ENCODE measurements at regions not wholly inside any gene's neighbourhood (a gene's known extent, or its start where the extent isn't known, plus 50 kb on each side); places are given as distances from the start of the nearest gene placed in this dataset.

GRCh38 chr5:175246242-175246888 is 197.6 kb downstream of the DRD1 start:
- 37 to 47% methylated on average over 8 of the region's 8 CpGs for WGBS, 2 donors
- DNase-seq (ENCODE audit: low spot score in 2 of 2) = no peak
- intact Hi-C loops (cut with DNase I; ENCODE audit: low total_unique reads) = no loop called here
- TF ChIP-seq CTCF (IDR thresholded peaks at IDR 0.05) = no peak
- no peak for TF ChIP-seq POLR2A (IDR thresholded peaks at IDR 0.05)
- no peak overlapping the region for H3K4me3 ChIP-seq (ENCODE audit: low read depth, poor library complexity, severe bottlenecking)

GRCh38 chr5:175243441-175243840 is 200.5 kb downstream of the DRD1 start:
- DNase-seq (ENCODE audit: low spot score in 2 of 2) = no peak
- 70 to 86% methylated on average over 6 of the region's 6 CpGs for WGBS, 2 donors
- TF ChIP-seq CTCF (IDR thresholded peaks at IDR 0.05) (no peak), POLR2A (IDR thresholded peaks at IDR 0.05) (no peak)
- intact Hi-C loops (cut with DNase I; ENCODE audit: low total_unique reads) = no loop called here
- no peak overlapping the region for H3K4me3 ChIP-seq (ENCODE audit: low read depth, poor library complexity, severe bottlenecking)

GRCh38 chr5:175242207-175242606 is 201.8 kb downstream of the DRD1 start:
- intact Hi-C loops (cut with DNase I; ENCODE audit: low total_unique reads) = no loop called here
- H3K4me3 ChIP-seq (ENCODE audit: low read depth, poor library complexity, severe bottlenecking) = no peak overlapping the region
- TF ChIP-seq POLR2A (IDR thresholded peaks at IDR 0.05) = no peak
- no peak for TF ChIP-seq CTCF (IDR thresholded peaks at IDR 0.05)
- 86 to 87% methylated on average over 5 of the region's 5 CpGs for WGBS, 2 donors
- DNase-seq (ENCODE audit: low spot score in 2 of 2) = no peak

GRCh38 chr5:175238326-175238725 is 205.7 kb downstream of the DRD1 start:
- no peak for TF ChIP-seq CTCF (IDR thresholded peaks at IDR 0.05)
- no peak for TF ChIP-seq POLR2A (IDR thresholded peaks at IDR 0.05)
- intact Hi-C loops (cut with DNase I; ENCODE audit: low total_unique reads) = no loop called here
- 72 to 79% methylated on average over 5 of the region's 5 CpGs for WGBS, 2 donors
- H3K4me3 ChIP-seq (ENCODE audit: low read depth, poor library complexity, severe bottlenecking) = no peak overlapping the region
- DNase-seq (ENCODE audit: low spot score in 2 of 2) = no peak

- 85 to 90% methylated on average over 6 of the region's 6 CpGs for WGBS, 2 donors
Measured at GRCh38 chr5:175236176-175236575, 207.8 kb downstream of the DRD1 start.

More at GRCh38 chr5:175236176-175236575, 207.8 kb downstream of the DRD1 start:
- TF ChIP-seq POLR2A (IDR thresholded peaks at IDR 0.05) (no peak), CTCF (IDR thresholded peaks at IDR 0.05) (no peak)
- intact Hi-C loops (cut with DNase I; ENCODE audit: low total_unique reads) = no loop called here
- DNase-seq (ENCODE audit: low spot score in 2 of 2) = no peak
- no peak overlapping the region for H3K4me3 ChIP-seq (ENCODE audit: low read depth, poor library complexity, severe bottlenecking)

All from lower leg skin (tissue), 4 donors.